ENCODE measurements at regions not wholly inside any gene's neighbourhood (a gene's known extent, or its start where the extent isn't known, plus 50 kb on each side); places are given as distances from the start of the nearest gene placed in this dataset.
"Not testable (repeated sequence)": the region's sequence is repeated elsewhere in the genome, so short reads cannot be mapped to it uniquely, and the experiment has no call there.

GRCh38 chr10:10745291-10745690 is 272.4 kb upstream of the CELF2 start:
- in situ Hi-C loops (cut with MboI; ENCODE audit: low sequenced_read_pairs), result no loop called here

- in situ Hi-C loops (cut with MboI; ENCODE audit: low sequenced_read_pairs), result no loop called here
These were observed 262.2 kb upstream of the CELF2 start for GRCh38 chr10:10755490-10755889.

GRCh38 chr10:10758306-10758705 is 259.4 kb upstream of the CELF2 start:
- in situ Hi-C loops (cut with MboI; ENCODE audit: low sequenced_read_pairs), result no loop called here

GRCh38 chr10:10759806-10760205 is 257.9 kb upstream of the CELF2 start:
- in situ Hi-C loops (cut with MboI; ENCODE audit: low sequenced_read_pairs), result not testable (repeated sequence)

- in situ Hi-C loops (cut with MboI; ENCODE audit: low sequenced_read_pairs), result no loop called here
These were observed 252.7 kb upstream of the CELF2 start for GRCh38 chr10:10765017-10765416.

GRCh38 chr10:10772411-10772810 is 245.3 kb upstream of the CELF2 start:
- in situ Hi-C loops (cut with MboI; ENCODE audit: low sequenced_read_pairs), result no loop called here

GRCh38 chr10:10772874-10773508 is 244.7 kb upstream of the CELF2 start:
- in situ Hi-C loops (cut with MboI; ENCODE audit: low sequenced_read_pairs), result no loop called here

- in situ Hi-C loops (cut with MboI; ENCODE audit: low sequenced_read_pairs), result no loop called here
These were observed 243.3 kb upstream of the CELF2 start for GRCh38 chr10:10774416-10774815.

GRCh38 chr10:10776363-10776762 is 241.3 kb upstream of the CELF2 start:
- in situ Hi-C loops (cut with MboI; ENCODE audit: low sequenced_read_pairs), result no loop called here

GRCh38 chr10:10777279-10777678 is 240.4 kb upstream of the CELF2 start:
- in situ Hi-C loops (cut with MboI; ENCODE audit: low sequenced_read_pairs), result no loop called here

GRCh38 chr10:10777723-10778122 is 239.9 kb upstream of the CELF2 start:
- in situ Hi-C loops (cut with MboI; ENCODE audit: low sequenced_read_pairs), result no loop called here

GRCh38 chr10:10778959-10779358 is 238.7 kb upstream of the CELF2 start:
- in situ Hi-C loops (cut with MboI; ENCODE audit: low sequenced_read_pairs), result no loop called here

GRCh38 chr10:10779511-10779910 is 238.2 kb upstream of the CELF2 start:
- in situ Hi-C loops (cut with MboI; ENCODE audit: low sequenced_read_pairs), result no loop called here

- in situ Hi-C loops (cut with MboI; ENCODE audit: low sequenced_read_pairs), result no loop called here
These were observed 236.9 kb upstream of the CELF2 start for GRCh38 chr10:10780746-10781145.

- in situ Hi-C loops (cut with MboI; ENCODE audit: low sequenced_read_pairs), result no loop called here
These were observed 235.1 kb upstream of the CELF2 start for GRCh38 chr10:10782603-10783002.

- in situ Hi-C loops (cut with MboI; ENCODE audit: low sequenced_read_pairs), result no loop called here
These were observed 232.0 kb upstream of the CELF2 start for GRCh38 chr10:10785627-10786026.

- in situ Hi-C loops (cut with MboI; ENCODE audit: low sequenced_read_pairs), result no loop called here
These were observed 231.3 kb upstream of the CELF2 start for GRCh38 chr10:10786109-10787090.

- in situ Hi-C loops (cut with MboI; ENCODE audit: low sequenced_read_pairs), result no loop called here
These were observed 230.1 kb upstream of the CELF2 start for GRCh38 chr10:10787586-10787985.

- in situ Hi-C loops (cut with MboI; ENCODE audit: low sequenced_read_pairs), result no loop called here
These were observed 228.9 kb upstream of the CELF2 start for GRCh38 chr10:10788761-10789160.

- in situ Hi-C loops (cut with MboI; ENCODE audit: low sequenced_read_pairs), result no loop called here
These were observed 225.8 kb upstream of the CELF2 start for GRCh38 chr10:10791869-10792268.

GRCh38 chr10:10792681-10793080 is 225.0 kb upstream of the CELF2 start:
- in situ Hi-C loops (cut with MboI; ENCODE audit: low sequenced_read_pairs), result no loop called here

GRCh38 chr10:10794046-10794445 is 223.6 kb upstream of the CELF2 start:
- in situ Hi-C loops (cut with MboI; ENCODE audit: low sequenced_read_pairs), result no loop called here

Data from HL-60/S4 treated with retinoic acid at 250 ng/mL for 4 days and 3 days (cell line).